K562 (cell line): ENCODE measurements at regions not wholly inside any gene's neighbourhood (a gene's known extent, or its start where the extent isn't known, plus 50 kb on each side); places are given as distances from the start of the nearest gene placed in this dataset.
A peak's percentile ranks its signal among the peaks of the same experiment; 100 is the strongest.

Source experiments
- CBFA2T2 ChIP-seq: fragments of 450-650 bp; conservative IDR thresholded peaks from 2 replicates; pipeline ENCODE4 v1.6.1; 2017; ENCODE audit warnings: mild to moderate bottlenecking
- HDAC1 ChIP-seq, 2 experiments: fragments of 450-650 bp; IDR thresholded peaks; 2 replicates each; pipeline ENCODE4 v1.6.1; 2016 to 2017; ENCODE audit warnings: inconsistent platforms in 1 of 2, mild to moderate bottlenecking in 1 of 2, moderate library complexity in 1 of 2
- LCOR ChIP-seq: sonication (generic); formaldehyde crosslinking; IDR thresholded peaks from 2 replicates; pipeline ENCODE4 v1.8.0; 2022; ENCODE audit warnings: mild to moderate bottlenecking, missing genetic modification reagents
- MAFK ChIP-seq: IDR thresholded peaks from 2 replicates; pipeline ENCODE4 v1.6.1; 2011; ENCODE audit warnings: low read length, improper control_type of control experiment
- MAZ ChIP-seq, 2 experiments: fragments of 450-650 bp in 1 of 2; sonication (generic) in 1 of 2; formaldehyde crosslinking; IDR thresholded peaks in 1 of 2; conservative IDR thresholded peaks in 1 of 2; 2 replicates each; pipeline versions ENCODE4 v1.4.0 to v1.5.0; 2020; ENCODE audit warnings: mild to moderate bottlenecking in 1 of 2, missing genetic modification reagents in 1 of 2
- MGA ChIP-seq: fragments of 450-650 bp; IDR thresholded peaks from 2 replicates; pipeline ENCODE4 v1.6.1; 2016; ENCODE audit warnings: mild to moderate bottlenecking, moderate library complexity
- NFIC ChIP-seq: fragments of 450-650 bp; IDR thresholded peaks from 2 replicates; pipeline ENCODE4 v1.6.1; 2017; ENCODE audit warnings: mild to moderate bottlenecking, inconsistent platforms
- NR2C1 ChIP-seq, 2 experiments: fragments of 450-650 bp; IDR thresholded peaks; 2 replicates each; pipeline ENCODE4 v1.6.1; 2017; ENCODE audit warnings: mild to moderate bottlenecking in 2 of 2, antibody characterized with exemption in 1 of 2, inconsistent platforms in 1 of 2, missing compliant biosample characterization in 1 of 2, missing genetic modification characterization in 1 of 2
- TAF9B ChIP-seq: fragments of 450-650 bp; IDR thresholded peaks from 2 replicates; pipeline ENCODE4 v1.6.1; 2018; ENCODE audit warnings: mild to moderate bottlenecking; ENCODE audit not compliant: partially characterized antibody
- VEZF1 ChIP-seq: fragments of 200-800 bp; sonication (Bioruptor generic); IDR thresholded peaks from 2 replicates; pipeline ENCODE4 v1.6.1; 2017; ENCODE audit warnings: missing genetic modification characterization, missing compliant biosample characterization
- ZNF263 ChIP-seq: sonication (generic); formaldehyde crosslinking; IDR thresholded peaks from 2 replicates; pipeline ENCODE4 v1.8.0; 2022; ENCODE audit warnings: mild to moderate bottlenecking, missing genetic modification reagents, borderline replicate concordance
- ZNF324 ChIP-seq: fragments of 250-450 bp; sonication (Bioruptor Pico); IDR thresholded peaks from 2 replicates; pipeline ENCODE4 v1.4.0; 2020; ENCODE audit warnings: mild to moderate bottlenecking
- ZNF655 ChIP-seq: fragments of 250-450 bp; sonication (Bioruptor Pico); IDR thresholded peaks from 2 replicates; pipeline ENCODE4 v1.5.0; 2021

- peak; percentile 62; the same call in 1 of the 2 replicates for TF ChIP-seq CBFA2T2
- TF ChIP-seq MAFK = no peak
- peak; percentile 44 for TF ChIP-seq ZNF324 (CRISPR knock-in tag)
- no peak for TF ChIP-seq ZNF655 (CRISPR knock-in tag)
- peak; percentile 61 for TF ChIP-seq TAF9B
- peak; percentile 40 for TF ChIP-seq NFIC
- TF ChIP-seq ZNF263 (CRISPR knock-in tag) = peak; percentile 99
- no peak for TF ChIP-seq MGA
- peak; percentile 68 for TF ChIP-seq VEZF1 (CRISPR knock-in tag)
- TF ChIP-seq MAZ (CRISPR knock-in tag; conservative IDR thresholded peaks at IDR 0.05 in 1 of 2, IDR thresholded peaks at IDR 0.05 in 1 of 2) = peak; percentile 52 to 71
- 0 out of 2 replicates have a peak, but pooled peaks have one; percentile 56 for TF ChIP-seq LCOR (CRISPR knock-in tag)
- TF ChIP-seq NR2C1 (IDR thresholded peaks at IDR 0.05) = no peak; the same call in 1 of the 2 replicates
- peak; percentile 78 for TF ChIP-seq NR2C1 (tag; IDR thresholded peaks at IDR 0.05)
- peak in 1 of 2 experiments; percentile 44; a peak in 1 of 4 replicates for TF ChIP-seq HDAC1 (IDR thresholded peaks at IDR 0.05)
These were observed 223.8 kb downstream of the OPA1 start (continued) for GRCh38 chr3:193816656-193817311.
